K562 (cell line): ENCODE measurements at regions not wholly inside any gene's neighbourhood (a gene's known extent, or its start where the extent isn't known, plus 50 kb on each side); places are given as distances from the start of the nearest gene placed in this dataset.

ENCODE experiments used
- ATAC-seq: fragments of 200-7000 bp; cut with Tn5 transposase; 3 replicates; pipeline ENCODE4 v1.9.1; 2020; ENCODE audit warnings: moderate library complexity
- BruUV-seq: library from RNA; stranded (reverse); fragments of 400-500 nt; replicated peaks from 2 replicates; lab custom pipeline; 2021; lab: Mats Ljungman, UMichigan
- CTCF ChIA-PET: fragments of 300-600 bp; formaldehyde crosslinking; extraction: SDS; loops from one replicate; lab custom pipeline; 2021; ENCODE audit warnings: low intra/inter-chr PET ratio; lab: Yijun Ruan, JAX
- POLR2A ChIA-PET: fragments of 300-600, 350-650 bp; sonication (Branson Sonifier 250); formaldehyde crosslinking; extraction: SDS; loops from one replicate; lab custom pipeline; 2021; ENCODE audit warnings: antibody characterized with exemption, inconsistent platforms; lab: Yijun Ruan, JAX
- DNase-seq, 4 experiments: peaks; one replicate each; pipeline versions ENCODE4 v3.0.0 to v3.0.0-alpha.2; 2011 to 2018; ENCODE audit warnings: low spot score in 3 of 4, mixed read lengths in 3 of 4; ENCODE audit errors: extremely low read depth in 1 of 4
- FAIRE-seq: peaks from 2 replicates; lab custom pipeline; 2011; peaks lifted over from hg19 to GRCh38; lab: Jason Lieb, UNC
- H2AFZ ChIP-seq: 2 replicates; pipeline ENCODE4 v1.6.0; 2011; ENCODE audit warnings: low read depth, low read length, control low read depth, inconsistent platforms
- H3K27ac ChIP-seq: fragments of 200-600 bp; 3 replicates; pipeline ENCODE4 v1.8.0; 2011; ENCODE audit warnings: low read depth, mild to moderate bottlenecking, control low read depth, inconsistent platforms, low read length, moderate library complexity, mixed read lengths; ENCODE audit errors: extremely low read depth
- H3K27me3 ChIP-seq, 2 experiments: fragments of 300-600 bp in 1 of 2; 2 replicates in 1 of 2; 3 replicates in 1 of 2; pipeline versions ENCODE4 v1.6.0 to v1.8.0; 2011; ENCODE audit warnings: inconsistent platforms in 2 of 2, low read length in 2 of 2, mild to moderate bottlenecking in 1 of 2, mixed read lengths in 1 of 2, moderate library complexity in 1 of 2; ENCODE audit not compliant: control insufficient read depth in 2 of 2, insufficient read depth in 2 of 2
- H3K36me3 ChIP-seq: fragments of 300-600 bp; 3 replicates; pipeline ENCODE4 v1.8.0; 2011; ENCODE audit warnings: mild to moderate bottlenecking, low read length, inconsistent platforms; ENCODE audit not compliant: control insufficient read depth, insufficient read depth
- H3K4me1 ChIP-seq, 2 experiments: fragments of 200-600 bp in 1 of 2; replicated peaks in 1 of 2; 2 replicates in 1 of 2; 3 replicates in 1 of 2; pipeline versions ENCODE4 v1.5.1 to v1.8.0; 2011; ENCODE audit warnings: inconsistent platforms in 2 of 2, low read length in 2 of 2, mild to moderate bottlenecking in 1 of 2, mixed read lengths in 1 of 2, moderate library complexity in 1 of 2; ENCODE audit not compliant: control insufficient read depth in 2 of 2, insufficient read depth in 2 of 2
- H3K4me2 ChIP-seq: 2 replicates; pipeline ENCODE4 v1.6.1; 2011; ENCODE audit warnings: low read length, control low read depth, inconsistent platforms, mixed read lengths; ENCODE audit not compliant: insufficient read depth
- H3K4me3 ChIP-seq: fragments of 200-600 bp; sonication (generic), shearing (Covaris generic); 2 replicates; pipeline ENCODE4 v1.5.1; 2016; ENCODE audit warnings: control low read depth, inconsistent platforms
- H3K79me2 ChIP-seq: fragments of 200-600 bp; 3 replicates; pipeline ENCODE4 v1.8.0; 2011; ENCODE audit warnings: low read length, inconsistent platforms; ENCODE audit not compliant: control insufficient read depth, insufficient read depth
- H3K9ac ChIP-seq, 2 experiments: 2 replicates each; pipeline versions ENCODE4 v1.6.0 to v1.6.1; 2011; ENCODE audit warnings: low read depth in 2 of 2, low read length in 2 of 2, control low read depth in 1 of 2, inconsistent platforms in 1 of 2, mild to moderate bottlenecking in 1 of 2, mixed read lengths in 1 of 2; ENCODE audit not compliant: insufficient read depth in 1 of 2
- H3K9me1 ChIP-seq: one replicate; pipeline ENCODE4 v1.6.0; 2011; ENCODE audit warnings: inconsistent platforms, mild to moderate bottlenecking, low read length, moderate library complexity; ENCODE audit not compliant: control insufficient read depth, insufficient read depth
- H3K9me3 ChIP-seq: replicated peaks from 2 replicates; pipeline ENCODE4 v1.5.1; 2011; ENCODE audit warnings: low read depth, low read length, inconsistent platforms; ENCODE audit not compliant: control insufficient read depth, insufficient read depth
- H4K20me1 ChIP-seq: replicated peaks from 2 replicates; pipeline ENCODE4 v1.6.1; 2011; ENCODE audit warnings: low read length, inconsistent platforms, mixed read lengths; ENCODE audit not compliant: control insufficient read depth, insufficient read depth
- EGR1 ChIP-seq: fragments of 450-650 bp; conservative IDR thresholded peaks from 2 replicates; pipeline ENCODE4 v1.6.1; 2017; ENCODE audit warnings: mild to moderate bottlenecking
- NELFE ChIP-seq: IDR thresholded peaks from 2 replicates; pipeline ENCODE4 v1.6.1; 2011; ENCODE audit warnings: mild to moderate bottlenecking; ENCODE audit not compliant: insufficient read depth, insufficient read length
- RAD51 ChIP-seq: fragments of 450-650 bp; IDR thresholded peaks from 2 replicates; pipeline ENCODE4 v1.7.1; 2016; ENCODE audit warnings: low read depth, mild to moderate bottlenecking, borderline replicate concordance
- TAF1 ChIP-seq: IDR thresholded peaks from 2 replicates; pipeline ENCODE4 v1.6.1; 2011; ENCODE audit warnings: mild to moderate bottlenecking, low read length, moderate library complexity; ENCODE audit not compliant: insufficient read depth, control insufficient read depth, severe bottlenecking; ENCODE audit errors: extremely low read depth
- ZNF507 ChIP-seq: conservative IDR thresholded peaks from 2 replicates; pipeline ENCODE4 v1.6.1; 2017; ENCODE audit warnings: missing genetic modification characterization, missing compliant biosample characterization
- WGBS: fragments of 100-300 bp; shearing (Covaris generic); methylation state at CpG from one replicate; pipeline ENCODE4 v1.1.6; 2016; ENCODE audit warnings: low coverage, mixed read lengths; ENCODE audit not compliant: insufficient coverage; ENCODE audit errors: missing lambda C conversion rate; 5-methylcytosine and 5-hydroxymethylcytosine counted together
- in situ Hi-C: fragments of 300-500 bp; cut with MboI; formaldehyde crosslinking; loops from 4 replicates; pipeline ENCODE4 v1.15.0; 2018; ENCODE audit warnings: inconsistent platforms, mixed read lengths
- intact Hi-C: fragments of 100-400 bp; cut with micrococcal nuclease; formaldehyde crosslinking; loops from 2 replicates; pipeline ENCODE4 v1.14.2; 2022
- TF ChIP-seq, protein P1 (sequence below): fragments of 450-650 bp; formaldehyde crosslinking; IDR thresholded peaks from 2 replicates; pipeline ENCODE4 v1.4.0; 2020; ENCODE audit warnings: mild to moderate bottlenecking, mixed read lengths
- TF ChIP-seq, protein P2 (sequence below), 2 experiments: fragments of 450-650 bp in 1 of 2; sonication (generic) in 1 of 2; formaldehyde crosslinking; conservative IDR thresholded peaks; 2 replicates each; pipeline versions ENCODE4 v1.4.0 to v1.8.1; 2020 to 2022; ENCODE audit warnings: mild to moderate bottlenecking in 1 of 2, missing genetic modification reagents in 1 of 2
- TF ChIP-seq, protein P3 (sequence below): sonication (generic); formaldehyde crosslinking; IDR thresholded peaks from 2 replicates; pipeline ENCODE4 v1.8.0; 2022; ENCODE audit warnings: missing genetic modification reagents, mild to moderate bottlenecking, borderline replicate concordance
- TF ChIP-seq, protein P4 (sequence below): fragments of 250-450 bp; sonication (Bioruptor Pico); IDR thresholded peaks from 2 replicates; pipeline ENCODE4 v1.5.0; 2022; ENCODE audit warnings: mild to moderate bottlenecking
- TF ChIP-seq, protein P5 (sequence below): sonication (generic); formaldehyde crosslinking; IDR thresholded peaks from 2 replicates; pipeline ENCODE4 v1.8.0; 2022; ENCODE audit warnings: mild to moderate bottlenecking, missing genetic modification reagents

DNA sequence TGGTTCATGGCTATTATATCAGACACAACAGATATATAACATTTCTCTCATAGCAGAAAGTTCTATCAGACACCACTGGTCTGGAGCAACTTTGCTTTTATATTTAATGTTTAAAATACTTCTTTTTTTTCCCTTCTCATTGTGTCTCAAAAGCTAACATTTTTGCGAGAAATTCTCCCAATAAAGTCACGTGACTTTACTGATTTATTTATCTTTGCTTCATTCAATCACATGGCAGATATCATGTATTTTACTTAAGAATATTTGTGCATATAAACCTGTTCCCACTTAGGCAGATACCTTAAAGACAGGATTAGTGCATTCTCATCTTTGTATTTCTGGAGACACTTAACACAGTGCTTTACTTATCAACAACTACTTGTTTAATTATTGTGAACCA lies 1093.1 kb upstream of the LRRN3 start:
- DNase-seq (no peak), ATAC-seq (no peak), FAIRE-seq (no peak)
- no peaks in the 10 kb centered on the region for H3K4me1 ChIP-seq
- no peak overlapping the region for H3K4me2 ChIP-seq
- H3K9ac ChIP-seq: no peak overlapping the region
- no peak for TF ChIP-seq ZNF507
- TF ChIP-seq, protein P1, sequence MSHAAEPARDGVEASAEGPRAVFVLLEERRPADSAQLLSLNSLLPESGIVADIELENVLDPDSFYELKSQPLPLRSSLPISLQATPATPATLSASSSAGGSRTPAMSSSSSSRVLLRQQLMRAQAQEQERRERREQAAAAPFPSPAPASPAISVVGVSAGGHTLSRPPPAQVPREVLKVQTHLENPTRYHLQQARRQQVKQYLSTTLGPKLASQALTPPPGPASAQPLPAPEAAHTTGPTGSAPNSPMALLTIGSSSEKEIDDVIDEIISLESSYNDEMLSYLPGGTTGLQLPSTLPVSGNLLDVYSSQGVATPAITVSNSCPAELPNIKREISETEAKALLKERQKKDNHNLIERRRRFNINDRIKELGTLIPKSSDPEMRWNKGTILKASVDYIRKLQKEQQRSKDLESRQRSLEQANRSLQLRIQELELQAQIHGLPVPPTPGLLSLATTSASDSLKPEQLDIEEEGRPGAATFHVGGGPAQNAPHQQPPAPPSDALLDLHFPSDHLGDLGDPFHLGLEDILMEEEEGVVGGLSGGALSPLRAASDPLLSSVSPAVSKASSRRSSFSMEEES (CRISPR knock-in tag): peak; percentile 94
- TF ChIP-seq EGR1: no peak
- peak; percentile 67; the same call in 1 of the 2 replicates for TF ChIP-seq RAD51
- TF ChIP-seq, protein P2, sequence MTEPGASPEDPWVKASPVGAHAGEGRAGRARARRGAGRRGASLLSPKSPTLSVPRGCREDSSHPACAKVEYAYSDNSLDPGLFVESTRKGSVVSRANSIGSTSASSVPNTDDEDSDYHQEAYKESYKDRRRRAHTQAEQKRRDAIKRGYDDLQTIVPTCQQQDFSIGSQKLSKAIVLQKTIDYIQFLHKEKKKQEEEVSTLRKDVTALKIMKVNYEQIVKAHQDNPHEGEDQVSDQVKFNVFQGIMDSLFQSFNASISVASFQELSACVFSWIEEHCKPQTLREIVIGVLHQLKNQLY (CRISPR knock-in tag; conservative IDR thresholded peaks at IDR 0.05): no peak
- TF ChIP-seq, protein P3, sequence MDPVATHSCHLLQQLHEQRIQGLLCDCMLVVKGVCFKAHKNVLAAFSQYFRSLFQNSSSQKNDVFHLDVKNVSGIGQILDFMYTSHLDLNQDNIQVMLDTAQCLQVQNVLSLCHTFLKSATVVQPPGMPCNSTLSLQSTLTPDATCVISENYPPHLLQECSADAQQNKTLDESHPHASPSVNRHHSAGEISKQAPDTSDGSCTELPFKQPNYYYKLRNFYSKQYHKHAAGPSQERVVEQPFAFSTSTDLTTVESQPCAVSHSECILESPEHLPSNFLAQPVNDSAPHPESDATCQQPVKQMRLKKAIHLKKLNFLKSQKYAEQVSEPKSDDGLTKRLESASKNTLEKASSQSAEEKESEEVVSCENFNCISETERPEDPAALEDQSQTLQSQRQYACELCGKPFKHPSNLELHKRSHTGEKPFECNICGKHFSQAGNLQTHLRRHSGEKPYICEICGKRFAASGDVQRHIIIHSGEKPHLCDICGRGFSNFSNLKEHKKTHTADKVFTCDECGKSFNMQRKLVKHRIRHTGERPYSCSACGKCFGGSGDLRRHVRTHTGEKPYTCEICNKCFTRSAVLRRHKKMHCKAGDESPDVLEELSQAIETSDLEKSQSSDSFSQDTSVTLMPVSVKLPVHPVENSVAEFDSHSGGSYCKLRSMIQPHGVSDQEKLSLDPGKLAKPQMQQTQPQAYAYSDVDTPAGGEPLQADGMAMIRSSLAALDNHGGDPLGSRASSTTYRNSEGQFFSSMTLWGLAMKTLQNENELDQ: no peak
- TF ChIP-seq, protein P4, sequence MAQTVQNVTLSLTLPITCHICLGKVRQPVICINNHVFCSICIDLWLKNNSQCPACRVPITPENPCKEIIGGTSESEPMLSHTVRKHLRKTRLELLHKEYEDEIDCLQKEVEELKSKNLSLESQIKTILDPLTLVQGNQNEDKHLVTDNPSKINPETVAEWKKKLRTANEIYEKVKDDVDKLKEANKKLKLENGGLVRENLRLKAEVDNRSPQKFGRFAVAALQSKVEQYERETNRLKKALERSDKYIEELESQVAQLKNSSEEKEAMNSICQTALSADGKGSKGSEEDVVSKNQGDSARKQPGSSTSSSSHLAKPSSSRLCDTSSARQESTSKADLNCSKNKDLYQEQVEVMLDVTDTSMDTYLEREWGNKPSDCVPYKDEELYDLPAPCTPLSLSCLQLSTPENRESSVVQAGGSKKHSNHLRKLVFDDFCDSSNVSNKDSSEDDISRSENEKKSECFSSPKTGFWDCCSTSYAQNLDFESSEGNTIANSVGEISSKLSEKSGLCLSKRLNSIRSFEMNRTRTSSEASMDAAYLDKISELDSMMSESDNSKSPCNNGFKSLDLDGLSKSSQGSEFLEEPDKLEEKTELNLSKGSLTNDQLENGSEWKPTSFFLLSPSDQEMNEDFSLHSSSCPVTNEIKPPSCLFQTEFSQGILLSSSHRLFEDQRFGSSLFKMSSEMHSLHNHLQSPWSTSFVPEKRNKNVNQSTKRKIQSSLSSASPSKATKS: no peak
- TF ChIP-seq, protein P5, sequence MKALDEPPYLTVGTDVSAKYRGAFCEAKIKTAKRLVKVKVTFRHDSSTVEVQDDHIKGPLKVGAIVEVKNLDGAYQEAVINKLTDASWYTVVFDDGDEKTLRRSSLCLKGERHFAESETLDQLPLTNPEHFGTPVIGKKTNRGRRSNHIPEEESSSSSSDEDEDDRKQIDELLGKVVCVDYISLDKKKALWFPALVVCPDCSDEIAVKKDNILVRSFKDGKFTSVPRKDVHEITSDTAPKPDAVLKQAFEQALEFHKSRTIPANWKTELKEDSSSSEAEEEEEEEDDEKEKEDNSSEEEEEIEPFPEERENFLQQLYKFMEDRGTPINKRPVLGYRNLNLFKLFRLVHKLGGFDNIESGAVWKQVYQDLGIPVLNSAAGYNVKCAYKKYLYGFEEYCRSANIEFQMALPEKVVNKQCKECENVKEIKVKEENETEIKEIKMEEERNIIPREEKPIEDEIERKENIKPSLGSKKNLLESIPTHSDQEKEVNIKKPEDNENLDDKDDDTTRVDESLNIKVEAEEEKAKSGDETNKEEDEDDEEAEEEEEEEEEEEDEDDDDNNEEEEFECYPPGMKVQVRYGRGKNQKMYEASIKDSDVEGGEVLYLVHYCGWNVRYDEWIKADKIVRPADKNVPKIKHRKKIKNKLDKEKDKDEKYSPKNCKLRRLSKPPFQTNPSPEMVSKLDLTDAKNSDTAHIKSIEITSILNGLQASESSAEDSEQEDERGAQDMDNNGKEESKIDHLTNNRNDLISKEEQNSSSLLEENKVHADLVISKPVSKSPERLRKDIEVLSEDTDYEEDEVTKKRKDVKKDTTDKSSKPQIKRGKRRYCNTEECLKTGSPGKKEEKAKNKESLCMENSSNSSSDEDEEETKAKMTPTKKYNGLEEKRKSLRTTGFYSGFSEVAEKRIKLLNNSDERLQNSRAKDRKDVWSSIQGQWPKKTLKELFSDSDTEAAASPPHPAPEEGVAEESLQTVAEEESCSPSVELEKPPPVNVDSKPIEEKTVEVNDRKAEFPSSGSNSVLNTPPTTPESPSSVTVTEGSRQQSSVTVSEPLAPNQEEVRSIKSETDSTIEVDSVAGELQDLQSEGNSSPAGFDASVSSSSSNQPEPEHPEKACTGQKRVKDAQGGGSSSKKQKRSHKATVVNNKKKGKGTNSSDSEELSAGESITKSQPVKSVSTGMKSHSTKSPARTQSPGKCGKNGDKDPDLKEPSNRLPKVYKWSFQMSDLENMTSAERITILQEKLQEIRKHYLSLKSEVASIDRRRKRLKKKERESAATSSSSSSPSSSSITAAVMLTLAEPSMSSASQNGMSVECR (CRISPR knock-in tag): no peak
- no peak for TF ChIP-seq NELFE
- no peak for TF ChIP-seq TAF1
- CTCF ChIA-PET: interaction anchor here (0.7 kb wide), 1 partner anchor 12 kb away, joined by 3 read pairs; no protein-coding TSS in a partner anchor
- POLR2A ChIA-PET: no interaction called here
- no peak overlapping the region for H3K27ac ChIP-seq
- BruUV-seq: no TSS peak
- no peaks in the 10 kb centered on the region for H3K9me1 ChIP-seq
- intact Hi-C loops (no loop called here), in situ Hi-C loops (no loop called here)
- WGBS: 0% methylated on average over 2 of the region's 2 CpGs
- no peaks in the 10 kb centered on the region for H3K79me2 ChIP-seq
- H3K9me3 ChIP-seq: peaks cover 2% of the 10 kb centered on the region; the same call in 1 of the 2 replicates
- no peaks in the 10 kb centered on the region for H3K27me3 ChIP-seq
- H3K4me3 ChIP-seq: no peak overlapping the region
- H2AFZ ChIP-seq: no peak overlapping the region
- H4K20me1 ChIP-seq: no peaks in the 10 kb centered on the region
- H3K36me3 ChIP-seq: no peaks in the 10 kb centered on the region
